ENCODE measurements at regions not wholly inside any gene's neighbourhood (a gene's known extent, or its start where the extent isn't known, plus 50 kb on each side); places are given as distances from the start of the nearest gene placed in this dataset.

GRCh38 chr13:71117920-71118319, 749.1 kb downstream of the DACH1 start:
- TF ChIP-seq GATA2 (IDR thresholded peaks at IDR 0.05; ENCODE audit: low read depth, low read length) (no peak), GATA3 (IDR thresholded peaks at IDR 0.05; ENCODE audit: low read depth, low read length) (no peak)
